NOMO-1 treated with DMSO at 0.1 percent for 48 hours (cell line): ENCODE measurements at regions not wholly inside any gene's neighbourhood (a gene's known extent, or its start where the extent isn't known, plus 50 kb on each side); places are given as distances from the start of the nearest gene placed in this dataset.

ENCODE experiments used
- DNase-seq: peaks from one replicate; lab custom pipeline; 2025; ENCODE audit not compliant: unreplicated experiment; lab: John Stamatoyannopoulos, UW

DNA sequence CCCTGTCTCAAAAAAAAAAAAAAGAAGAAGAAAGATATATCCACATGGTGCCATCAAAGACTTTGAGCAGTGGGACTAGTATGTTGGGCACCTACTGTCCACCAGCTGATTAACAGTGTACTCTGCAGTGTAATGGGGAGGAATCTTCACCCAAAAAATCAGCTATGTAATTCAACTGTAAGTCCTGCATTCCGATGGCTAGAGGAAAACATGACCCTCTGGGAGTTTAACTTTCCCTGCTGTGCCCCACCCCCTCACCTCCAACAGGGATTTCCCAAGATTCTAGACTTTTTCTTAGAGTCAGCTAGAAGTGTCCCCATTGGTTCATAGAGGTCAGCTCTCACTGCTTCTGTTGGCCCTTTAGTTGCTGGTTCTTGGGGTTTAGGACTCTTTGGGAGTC, 221.2 kb upstream of the CLINT1 start:
- DNase-seq = no peak

DNA sequence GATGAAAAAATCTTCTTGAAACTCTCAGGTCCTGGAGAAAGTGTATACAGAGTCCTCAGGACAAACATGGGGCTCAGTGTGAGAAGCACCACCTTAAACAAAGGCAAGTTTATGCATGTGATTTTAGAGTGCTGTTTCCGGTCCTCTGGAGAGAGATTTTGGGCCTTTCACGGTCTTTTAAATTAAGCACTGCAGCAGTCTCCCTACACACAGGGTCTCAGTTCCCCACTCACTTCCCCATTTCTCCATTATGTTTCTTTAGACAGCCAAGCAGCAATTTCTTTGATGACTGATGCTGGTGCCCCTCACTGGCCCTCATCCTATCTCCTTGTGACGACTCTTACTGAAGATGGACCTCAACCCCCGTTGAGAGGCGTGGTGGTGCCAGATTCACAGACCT, 220.2 kb upstream of the CLINT1 start:
- no peak for DNase-seq

GRCh38 chr5:158074992-158075769, 216.2 kb upstream of the CLINT1 start:
- peak; percentile 60 for DNase-seq

- no peak for DNase-seq
These were observed 215.6 kb upstream of the CLINT1 start for GRCh38 chr5:158074597-158074991.

DNA sequence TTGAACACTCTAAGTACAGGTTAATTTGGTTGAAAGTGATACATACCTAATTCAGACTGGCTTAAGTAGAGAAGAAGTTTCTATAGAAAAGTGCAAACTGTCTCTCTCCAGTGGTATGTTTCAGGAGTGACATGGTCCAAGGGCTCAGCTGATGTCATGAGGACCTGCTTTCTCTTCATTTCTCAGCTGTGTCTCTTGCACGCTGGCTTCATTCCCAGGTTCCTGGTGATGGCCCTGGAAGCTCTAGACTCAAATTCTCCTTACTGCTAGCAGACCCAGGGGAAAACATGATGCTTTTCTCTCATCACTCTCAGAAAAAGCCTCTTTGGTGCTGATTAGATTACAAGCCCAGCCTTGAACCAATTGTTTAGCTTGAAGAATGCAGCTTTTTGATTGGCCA, 211.9 kb upstream of the CLINT1 start:
- no peak for DNase-seq

GRCh38 chr5:158069838-158070237, 210.9 kb upstream of the CLINT1 start:
- no peak for DNase-seq

DNA sequence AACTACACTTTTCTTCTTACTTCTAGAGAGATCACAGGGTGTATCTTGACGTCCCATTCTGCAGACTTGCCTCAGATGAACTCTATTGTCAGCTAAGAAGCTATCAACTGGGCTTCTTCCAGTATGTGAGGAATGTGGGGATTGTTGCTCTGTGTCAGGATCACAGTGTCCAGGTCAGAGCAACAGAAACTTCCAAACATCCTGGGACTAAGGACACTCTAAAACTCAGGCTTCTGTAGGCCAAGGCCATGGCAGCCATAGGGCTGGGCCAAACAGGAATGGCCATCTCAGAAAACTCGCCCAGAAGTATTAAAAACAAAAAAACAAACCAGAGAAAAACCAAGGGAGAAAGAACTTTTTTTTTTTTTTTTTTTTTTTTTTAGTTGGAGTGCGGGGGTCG, 210.0 kb upstream of the CLINT1 start:
- no peak for DNase-seq

DNA sequence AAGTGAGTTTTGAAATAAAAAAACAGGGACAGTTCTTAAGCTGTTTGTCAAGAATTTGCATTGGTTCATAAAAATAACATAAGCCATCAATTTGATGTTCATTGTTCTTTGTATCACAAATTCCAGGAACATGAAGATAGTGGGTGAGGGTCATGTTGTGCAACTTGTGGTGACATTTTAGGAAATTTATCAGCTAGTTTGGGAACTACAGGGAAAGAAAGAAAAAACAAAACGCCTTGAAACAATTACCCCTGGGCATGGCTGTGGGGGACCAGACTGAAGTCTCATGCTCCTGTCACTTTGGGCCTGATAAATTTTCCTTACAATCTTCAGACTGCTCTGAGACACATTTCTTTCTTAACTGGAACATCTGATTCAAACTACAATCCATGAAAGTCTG, 207.1 kb upstream of the CLINT1 start:
- DNase-seq = no peak

GRCh38 chr5:158064334-158065123, 205.6 kb upstream of the CLINT1 start:
- no peak for DNase-seq

DNA sequence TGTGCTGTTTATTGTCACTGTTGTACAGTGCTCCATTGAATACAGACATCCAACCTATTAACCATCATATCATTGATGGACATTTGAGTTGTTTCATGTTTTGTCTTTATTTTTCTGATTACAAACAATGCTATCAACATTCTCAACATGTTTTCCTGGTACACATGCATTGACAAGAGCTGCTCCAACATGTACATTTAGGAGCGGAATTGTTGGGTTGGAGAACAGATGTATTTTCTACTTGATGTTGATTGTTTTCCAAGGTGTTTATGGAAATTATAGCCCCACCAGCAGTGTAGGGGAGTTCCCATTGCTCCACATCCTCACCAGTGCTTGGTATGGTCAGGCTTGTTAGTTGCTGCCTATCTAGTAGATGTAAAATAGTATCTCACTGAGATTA, 204.1 kb upstream of the CLINT1 start:
- no peak for DNase-seq

GRCh38 chr5:158061451-158061850, 202.5 kb upstream of the CLINT1 start:
- DNase-seq = no peak

DNA sequence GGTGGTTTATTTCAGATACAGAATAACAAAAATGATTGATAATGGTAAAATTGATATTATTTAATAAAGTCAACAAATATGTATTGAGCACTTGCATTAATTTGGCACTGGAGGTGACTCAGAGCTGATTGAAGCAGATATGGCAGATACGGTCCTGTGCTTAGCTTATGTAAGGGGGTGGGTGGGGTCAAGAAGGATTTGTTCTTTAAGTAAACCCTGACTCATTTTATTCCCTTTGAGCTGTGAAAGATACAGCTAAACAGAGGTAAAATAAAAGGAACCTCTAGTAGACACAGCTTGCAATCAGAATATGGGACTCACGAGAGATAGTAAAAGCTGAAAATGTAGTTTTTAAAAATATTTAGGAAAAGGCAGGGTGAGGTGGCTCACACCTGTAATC, 201.3 kb upstream of the CLINT1 start:
- no peak for DNase-seq

- DNase-seq = no peak
These were observed 199.5 kb upstream of the CLINT1 start for GRCh38 chr5:158058208-158059120.

DNA sequence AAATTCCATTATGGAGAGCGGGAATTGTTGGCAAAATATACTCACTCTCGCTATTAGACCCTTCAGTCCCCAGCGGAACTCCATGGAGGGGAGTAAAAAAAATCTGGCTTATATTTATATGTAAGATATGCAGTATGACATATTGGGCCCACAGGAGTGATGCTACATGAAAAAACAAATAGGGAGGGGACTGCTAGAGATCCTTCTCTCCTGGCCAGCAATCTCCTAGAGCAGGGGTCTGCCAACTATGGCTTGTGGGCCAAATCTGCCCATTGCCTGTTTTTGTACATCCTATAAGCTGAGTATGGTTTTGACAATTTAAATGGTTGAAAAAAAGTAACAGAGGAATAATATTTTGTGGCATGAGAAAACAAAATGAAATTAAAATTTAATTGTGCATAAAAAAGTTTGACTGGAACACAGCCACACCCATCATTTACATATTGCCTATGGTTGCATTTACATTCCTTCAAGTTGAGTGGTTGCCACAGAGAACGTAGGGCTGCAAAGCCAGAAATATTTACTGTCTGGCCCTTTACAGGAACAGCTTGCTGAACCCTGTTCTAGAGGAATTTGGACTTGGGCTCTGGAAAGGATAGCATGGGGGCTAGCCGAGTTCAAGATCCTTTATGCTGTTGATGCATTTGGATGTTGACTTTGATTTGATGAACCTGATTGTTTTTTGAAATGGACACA, 197.3 kb upstream of the CLINT1 start:
- no peak for DNase-seq

GRCh38 chr5:158055111-158055501, 196.2 kb upstream of the CLINT1 start:
- no peak for DNase-seq

DNA sequence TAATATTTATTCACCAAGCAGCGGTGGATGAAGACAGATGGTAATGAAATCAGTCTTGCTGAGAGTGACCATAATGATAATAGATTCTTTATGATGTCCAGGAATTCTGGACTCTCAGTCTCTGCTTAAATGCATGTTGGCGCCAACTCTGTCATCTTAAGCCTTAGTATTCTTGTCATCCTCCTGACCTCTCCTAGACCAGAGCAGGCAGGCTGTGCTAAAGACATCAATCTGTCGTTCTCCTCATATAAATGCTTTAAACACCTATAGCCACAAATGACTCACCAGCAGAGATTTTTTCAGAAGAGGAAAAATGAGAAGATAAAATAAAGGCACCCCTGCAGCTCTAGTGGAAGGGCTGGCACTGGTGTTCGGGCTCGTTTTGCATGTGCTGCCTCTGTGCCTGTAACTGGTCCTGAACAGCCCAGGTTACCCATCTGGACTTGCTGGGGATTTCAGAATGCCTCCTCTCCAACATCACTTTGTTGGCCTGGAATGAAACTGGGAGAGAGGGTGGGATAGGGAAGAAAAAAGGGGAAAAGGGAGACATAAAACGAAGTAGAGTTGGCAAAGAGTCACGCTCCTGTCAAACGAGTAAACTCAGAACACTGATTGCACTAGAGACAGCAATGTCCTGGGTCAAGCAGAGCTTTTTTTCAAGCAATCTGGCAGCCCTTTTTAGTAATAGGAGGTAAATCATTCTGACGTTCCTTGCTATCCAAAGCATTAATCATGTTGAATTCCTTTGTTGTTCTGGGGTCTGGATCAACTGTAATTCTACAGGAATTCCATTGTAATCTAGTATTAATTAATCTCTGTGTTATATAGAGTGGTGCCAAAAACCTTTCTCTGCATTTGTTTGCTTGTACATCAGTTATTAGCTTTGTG, 195.5 kb upstream of the CLINT1 start:
- no peak for DNase-seq

GRCh38 chr5:158051036-158051435, 192.1 kb upstream of the CLINT1 start:
- no peak for DNase-seq

DNA sequence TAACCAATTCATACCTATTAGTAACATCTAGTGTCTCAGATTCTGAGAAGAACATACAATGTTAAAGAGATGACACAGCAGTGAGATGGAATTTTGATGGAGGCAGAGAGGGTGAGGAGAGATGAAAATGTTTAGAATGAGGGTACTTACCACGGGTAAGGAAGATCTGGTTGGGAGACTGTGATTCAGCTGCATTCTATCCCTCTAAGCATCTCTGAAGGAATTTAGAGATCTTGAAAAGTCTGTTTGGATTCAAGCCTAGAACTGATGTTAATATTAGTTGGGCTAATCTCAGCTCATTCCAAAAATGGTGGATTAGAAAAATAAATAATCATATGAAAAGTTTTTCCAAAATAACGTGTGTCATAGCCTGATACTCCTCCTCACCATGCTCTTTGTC, 191.5 kb upstream of the CLINT1 start:
- no peak for DNase-seq

DNA sequence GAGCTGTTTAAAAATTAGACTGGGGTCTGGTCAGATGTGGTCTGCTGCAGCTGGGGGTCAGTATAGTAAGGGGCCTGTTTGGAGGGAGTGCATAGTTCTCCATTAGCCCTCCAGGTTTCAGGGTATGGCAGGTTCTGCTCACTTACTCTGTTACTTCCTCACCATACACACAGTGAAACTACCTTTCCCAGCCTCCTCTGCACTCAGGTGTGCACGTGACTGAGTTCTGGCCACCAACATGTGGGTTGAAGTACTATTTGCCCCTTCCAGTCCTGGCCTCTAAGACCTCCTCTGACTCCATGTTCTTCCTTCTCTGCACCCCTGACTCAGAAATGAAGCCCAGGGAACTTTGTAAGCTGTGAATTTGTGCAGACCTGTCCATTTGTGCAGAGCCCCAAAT, 190.5 kb upstream of the CLINT1 start:
- no peak for DNase-seq

DNA sequence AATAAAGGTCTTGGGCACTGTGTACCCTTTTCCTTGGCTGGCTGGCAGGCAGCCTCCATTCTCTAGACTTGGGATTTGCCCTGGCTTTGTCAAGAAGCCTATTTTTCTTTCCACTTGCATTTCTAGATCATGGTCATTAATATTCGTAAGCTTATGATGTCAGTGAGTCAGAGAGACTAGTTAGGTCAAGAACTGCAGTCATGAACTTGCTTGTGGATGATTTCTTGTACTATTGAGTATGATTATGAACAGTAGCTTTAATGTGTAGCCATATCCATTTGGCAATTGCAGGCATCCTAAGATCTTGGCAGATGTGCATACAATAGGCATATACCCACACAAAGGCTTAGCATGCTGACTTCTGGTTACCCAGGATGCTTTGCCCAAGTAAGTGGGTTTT, 186.8 kb upstream of the CLINT1 start:
- no peak for DNase-seq
